Activated T-cell treated with anti-CD3 and anti-CD28 coated beads, Interleukin-2, amount 50 U/mL, for 1 hour (primary cell): ENCODE measurements at regions not wholly inside any gene's neighbourhood (a gene's known extent, or its start where the extent isn't known, plus 50 kb on each side); places are given as distances from the start of the nearest gene placed in this dataset.
"Not testable (repeated sequence)": the region's sequence is repeated elsewhere in the genome, so short reads cannot be mapped to it uniquely, and the experiment has no call there.

Experiments
- DNase-seq: peaks from one replicate; pipeline ENCODE4 v3.0.0-alpha.2; 2020

DNA sequence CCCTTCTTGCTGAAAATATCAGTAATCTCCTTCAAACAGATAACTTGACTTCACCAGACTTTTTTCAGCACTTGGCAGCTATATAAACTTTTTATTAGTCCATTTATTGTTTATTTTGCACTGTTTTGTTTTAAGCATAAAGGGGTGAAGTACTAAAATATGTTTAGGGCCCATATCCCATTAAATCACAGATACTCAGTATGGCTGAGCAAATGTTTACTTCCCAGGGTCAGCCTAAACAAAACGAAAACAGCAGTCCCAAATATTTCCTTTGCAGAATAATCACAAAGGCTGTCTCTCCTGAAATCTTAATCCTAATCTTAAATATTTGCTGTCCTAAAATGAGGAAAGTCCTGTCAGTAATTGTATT lies 649.6 kb downstream of the TNS3 start:
- DNase-seq = no peak

GRCh38 chr7:46930366-46930765 lies 651.5 kb downstream of the TNS3 start:
- DNase-seq = no peak

DNA sequence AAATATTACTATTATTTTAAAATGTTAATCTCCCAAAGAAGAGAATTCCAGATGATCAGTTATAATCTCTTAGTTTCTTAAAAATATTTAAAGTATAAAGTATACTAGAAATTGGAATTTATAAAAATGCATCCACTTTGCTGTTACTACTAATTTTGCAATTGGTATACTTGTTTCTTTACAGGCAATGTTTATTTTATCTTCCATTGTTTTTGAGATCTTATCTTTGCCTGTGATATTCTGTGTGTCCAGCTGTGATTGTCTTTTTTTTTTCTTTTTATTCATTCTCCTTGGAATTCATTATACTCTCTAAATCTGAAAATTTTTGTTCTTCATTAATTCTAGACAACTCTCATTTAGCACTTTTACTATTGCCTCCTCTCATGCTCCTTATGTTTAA lies 652.6 kb downstream of the TNS3 start:
- no peak for DNase-seq

GRCh38 chr7:46928719-46929118 lies 653.2 kb downstream of the TNS3 start:
- no peak for DNase-seq

- no peak for DNase-seq
Measured at GRCh38 chr7:46927131-46927810, 654.6 kb downstream of the TNS3 start.

DNA sequence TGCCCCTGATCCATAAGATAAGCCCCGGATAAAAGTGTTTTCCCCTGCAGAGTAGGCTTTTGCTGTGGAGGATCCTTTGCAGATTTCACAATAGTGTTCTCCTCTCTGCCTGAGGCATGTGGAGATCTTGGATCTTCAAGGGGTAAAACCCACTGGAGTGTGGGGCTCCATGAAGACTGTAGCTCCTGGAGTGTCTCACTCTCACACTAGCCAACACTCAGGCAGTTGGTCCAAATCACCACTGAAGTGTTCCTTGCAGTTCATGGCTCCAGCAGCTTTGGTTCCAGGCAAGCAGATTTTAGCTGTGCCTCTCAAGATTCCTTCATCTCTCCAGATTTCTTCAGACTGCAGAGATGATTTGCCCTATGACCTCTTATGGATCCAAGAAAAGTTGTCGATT lies 665.3 kb downstream of the TNS3 start:
- DNase-seq = no peak

DNA sequence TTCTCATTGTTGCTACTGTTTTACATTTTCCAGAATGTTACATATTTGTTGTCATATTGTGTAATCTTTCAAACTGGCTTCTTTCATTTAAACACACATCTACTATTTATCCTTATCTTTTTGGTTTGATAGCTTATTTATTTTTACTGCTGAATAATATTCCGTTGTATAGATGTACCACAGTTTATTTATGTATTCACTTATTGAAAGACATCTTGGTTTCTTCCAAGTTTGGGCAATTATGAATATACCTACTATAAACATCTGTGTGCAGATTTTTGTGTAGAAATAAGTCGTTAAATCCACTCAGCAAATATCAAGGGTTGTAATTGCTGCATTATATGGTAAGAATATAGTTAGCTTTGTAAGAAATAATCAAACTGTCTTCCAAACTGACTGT lies 669.2 kb downstream of the TNS3 start:
- DNase-seq = no peak

DNA sequence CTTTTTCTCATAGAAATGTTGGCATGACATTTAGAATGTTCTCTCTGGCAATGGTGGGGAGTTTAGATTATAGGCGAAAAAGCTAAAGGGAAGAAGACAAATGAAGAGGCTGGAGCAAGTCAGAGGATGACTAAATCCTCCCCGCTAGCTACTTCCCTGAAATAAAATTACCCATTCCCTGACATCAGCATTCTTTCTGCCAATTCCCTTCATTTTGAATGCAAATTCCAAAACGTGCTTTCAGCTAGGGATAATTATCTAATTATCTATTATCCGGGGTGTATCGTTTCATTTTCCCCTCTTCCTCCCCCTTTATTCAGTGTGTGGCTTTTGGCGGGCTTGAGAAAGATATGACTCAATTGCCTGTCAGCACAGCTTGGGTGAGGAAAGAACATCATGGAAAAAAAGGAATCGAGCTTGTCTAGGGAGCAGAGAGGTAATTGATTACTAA lies 672.3 kb downstream of the TNS3 start:
- no peak for DNase-seq

DNA sequence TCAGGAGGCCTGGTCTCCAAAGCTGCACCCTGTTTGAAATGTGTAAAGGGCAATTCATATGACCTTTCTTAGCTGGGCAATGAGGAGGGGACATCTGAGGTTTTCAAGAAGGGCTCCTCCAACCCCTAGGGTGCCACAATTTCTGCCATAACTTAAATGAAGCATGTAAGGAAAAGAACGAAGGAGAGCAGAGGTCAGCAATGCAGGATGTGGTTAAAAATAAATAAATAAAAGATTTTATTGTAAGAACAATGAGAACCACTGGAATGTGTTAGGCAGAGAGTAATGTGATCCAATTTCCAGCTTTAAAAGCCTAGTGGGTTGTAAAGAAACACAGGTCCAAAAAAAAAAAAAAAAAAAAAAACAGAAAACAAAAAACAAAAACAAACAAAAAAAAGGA lies 673.1 kb downstream of the TNS3 start:
- no peak for DNase-seq

DNA sequence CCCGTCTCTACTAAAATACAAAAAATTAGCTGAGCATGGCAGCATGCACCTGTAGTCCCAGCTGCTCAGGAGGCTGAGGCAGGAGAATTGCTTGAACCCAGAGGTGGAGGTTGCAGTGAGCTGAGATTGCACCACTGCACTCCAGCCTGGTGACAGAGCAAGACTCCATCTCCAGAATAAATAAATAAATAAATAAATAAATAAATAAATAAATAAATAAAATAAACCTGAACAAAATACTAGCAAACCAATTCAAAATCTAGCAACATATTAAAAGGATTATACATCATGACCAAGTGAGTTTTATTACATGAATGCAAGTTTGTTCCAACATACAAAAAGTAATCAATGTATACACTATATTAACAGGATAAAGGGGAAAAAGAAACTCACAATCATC lies 677.4 kb downstream of the TNS3 start:
- DNase-seq = not testable (repeated sequence)

DNA sequence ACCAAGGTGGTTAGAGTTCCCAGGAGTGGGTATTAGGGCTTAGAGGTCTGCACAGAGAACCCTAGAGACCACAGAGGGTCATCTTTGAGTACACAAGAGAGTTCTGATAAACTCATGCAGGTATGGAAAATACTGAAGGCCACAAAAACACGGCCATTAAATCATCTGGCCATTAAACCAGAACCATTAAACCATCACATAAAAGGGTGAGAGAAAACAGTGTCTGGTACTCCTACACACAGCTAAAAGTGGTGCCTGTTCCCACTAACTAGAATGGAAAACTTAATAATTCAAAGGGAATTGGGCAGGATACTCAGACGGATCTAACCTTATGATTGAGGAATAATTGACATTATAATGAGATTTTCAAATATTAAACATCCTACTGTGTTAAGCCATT lies 679.4 kb downstream of the TNS3 start:
- DNase-seq = no peak

GRCh38 chr7:46900312-46901263 lies 681.3 kb downstream of the TNS3 start:
- DNase-seq = no peak

GRCh38 chr7:46897381-46897780 lies 684.5 kb downstream of the TNS3 start:
- DNase-seq = no peak

DNA sequence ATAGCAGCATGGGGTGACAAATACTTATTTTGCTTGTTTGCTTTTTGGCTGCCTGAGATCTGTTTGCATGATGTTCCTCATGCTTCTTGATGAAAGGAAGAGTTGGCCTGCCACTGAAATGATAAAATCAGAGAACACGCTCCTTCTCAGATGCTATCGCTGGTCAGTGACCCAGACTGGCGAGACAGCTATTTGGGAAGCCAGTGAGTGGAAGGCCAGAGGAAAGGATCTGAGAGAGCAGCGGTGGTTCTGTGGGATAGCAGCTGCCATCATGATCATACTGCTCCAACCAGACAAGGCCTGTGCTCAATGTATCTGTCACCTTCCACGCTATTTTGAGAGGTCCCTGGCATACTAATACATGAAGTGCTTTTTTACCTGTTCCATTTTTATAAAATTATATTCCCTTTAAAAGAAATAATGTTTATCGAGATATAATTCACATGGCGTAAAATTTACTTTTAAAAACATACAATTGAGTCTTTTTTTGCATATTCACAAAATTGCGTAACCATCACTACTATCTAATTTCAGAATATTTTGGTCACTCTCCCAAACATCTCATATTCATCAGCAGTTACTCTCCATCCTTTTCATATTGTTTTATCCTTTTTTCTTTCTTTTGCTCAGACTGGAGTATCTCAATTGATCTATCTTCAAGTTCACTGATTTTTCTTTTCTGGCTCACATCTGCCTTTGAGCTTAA lies 695.1 kb downstream of the TNS3 start:
- DNase-seq = no peak

GRCh38 chr7:46885167-46885566 lies 696.7 kb downstream of the TNS3 start:
- DNase-seq = no peak

GRCh38 chr7:46881507-46882127 lies 700.3 kb downstream of the TNS3 start:
- no peak for DNase-seq

DNA sequence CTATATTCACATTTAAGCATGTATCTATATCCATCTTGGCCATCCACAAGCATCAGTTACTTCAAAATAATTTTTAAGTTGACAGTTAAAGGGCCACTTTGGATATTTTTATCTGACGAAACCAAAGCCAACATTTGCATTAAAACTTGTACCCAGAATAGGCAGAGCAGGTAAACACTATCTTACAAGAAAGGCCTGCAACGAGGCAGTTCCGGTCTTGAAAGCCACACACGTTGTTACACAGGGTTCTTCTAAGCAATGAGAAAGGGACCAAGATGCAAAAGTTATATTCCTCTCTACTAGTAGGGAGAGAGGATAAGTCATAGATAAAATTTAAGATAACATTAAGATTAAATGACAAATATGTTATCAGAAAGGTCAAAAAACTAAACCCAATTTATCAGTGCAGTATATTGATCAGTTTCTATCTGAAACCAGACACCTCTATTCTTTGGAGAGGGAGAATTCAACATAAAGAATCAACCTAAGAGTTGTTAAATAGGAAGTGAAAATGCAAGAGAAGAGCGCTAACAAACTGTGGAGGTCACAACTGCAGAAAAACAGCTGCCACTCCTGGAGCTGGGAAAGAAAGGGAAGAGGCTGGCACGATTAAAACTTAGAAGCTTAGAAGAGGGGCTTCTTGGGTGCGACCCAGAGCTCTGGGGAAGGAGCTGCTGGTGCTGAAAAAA lies 701.3 kb downstream of the TNS3 start:
- no peak for DNase-seq

- DNase-seq = no peak
Measured at GRCh38 chr7:46879783-46880182, 702.1 kb downstream of the TNS3 start.

DNA sequence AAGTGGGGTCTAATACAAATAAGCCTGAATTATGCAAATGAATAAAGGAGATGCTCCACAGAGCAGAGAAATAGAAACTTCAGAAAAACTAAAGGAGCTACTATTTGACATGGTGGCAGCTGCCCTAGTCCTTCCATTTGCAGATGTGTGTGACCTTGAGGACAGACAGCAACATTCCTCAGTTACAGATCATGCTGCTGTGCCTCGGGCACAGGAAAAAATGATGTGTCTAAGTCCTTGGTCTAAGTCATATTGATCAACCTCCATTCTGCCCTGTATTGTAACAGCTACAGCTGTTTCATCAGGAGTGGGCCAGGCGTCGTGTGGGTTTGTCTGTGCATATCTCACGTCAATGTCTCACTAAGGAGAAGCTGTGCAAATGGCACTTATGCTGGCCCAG lies 710.4 kb downstream of the TNS3 start:
- DNase-seq = no peak

- no peak for DNase-seq
Measured at GRCh38 chr7:46864716-46865115, 717.2 kb downstream of the TNS3 start.

- no peak for DNase-seq
Measured at GRCh38 chr7:46859963-46860475, 721.9 kb downstream of the TNS3 start.

DNA sequence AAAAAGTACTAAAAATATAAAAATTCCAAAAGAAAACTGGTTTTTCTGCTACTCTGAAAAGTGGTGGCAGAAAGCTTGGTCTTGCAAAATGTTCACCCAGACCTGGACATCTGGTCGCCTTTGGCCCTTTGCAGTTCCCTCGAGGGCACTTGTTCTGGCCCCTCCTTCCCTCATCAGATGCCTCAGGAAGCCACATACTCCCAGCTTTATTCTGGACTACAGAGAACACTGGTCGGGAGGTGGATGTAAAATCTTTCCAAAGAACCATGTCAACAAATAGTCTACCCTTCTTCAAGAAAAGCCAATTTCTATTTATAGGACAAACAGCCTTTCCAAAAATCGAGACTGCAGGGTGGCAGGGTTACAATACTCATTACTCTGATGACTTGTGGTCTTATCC lies 726.1 kb downstream of the TNS3 start:
- DNase-seq = no peak
